ENCODE measurements at regions not wholly inside any gene's neighbourhood (a gene's known extent, or its start where the extent isn't known, plus 50 kb on each side); places are given as distances from the start of the nearest gene placed in this dataset.

GRCh38 chr1:65039508-65039907, 73.2 kb upstream of the JAK1 start:
- peaks cover 22% of the 10 kb centered on the region for H3K4me1 ChIP-seq (ENCODE audit: insufficient read depth, low read length, poor library complexity, severe bottlenecking)
- H3K36me3 ChIP-seq (ENCODE audit: insufficient read depth, low read length) = no peaks in the 10 kb centered on the region
- CTCF ChIA-PET (ENCODE audit: unreplicated experiment) = interaction anchor here (0.5 kb wide), 1 partner anchor 37 kb away, joined by 4 read pairs; no protein-coding TSS in a partner anchor
- H3K27ac ChIP-seq (ENCODE audit: low read depth, low read length, poor library complexity, severe bottlenecking) = no peak overlapping the region
- H3K9me2 ChIP-seq (ENCODE audit: insufficient read depth, low read length) = no peaks in the 10 kb centered on the region
- no peak overlapping the region for H2AFZ ChIP-seq (ENCODE audit: low read length)
- no peaks in the 10 kb centered on the region for H3K79me2 ChIP-seq (ENCODE audit: insufficient read depth, low read depth, low read length)
- no TSS peak for BruUV-seq (replicated peaks)
- H3K9me3 ChIP-seq (ENCODE audit: low read length) = no peaks in the 10 kb centered on the region
- no peak overlapping the region for H3K4me3 ChIP-seq (ENCODE audit: low read depth, low read length, poor library complexity, severe bottlenecking)
- TF ChIP-seq, protein P1, sequence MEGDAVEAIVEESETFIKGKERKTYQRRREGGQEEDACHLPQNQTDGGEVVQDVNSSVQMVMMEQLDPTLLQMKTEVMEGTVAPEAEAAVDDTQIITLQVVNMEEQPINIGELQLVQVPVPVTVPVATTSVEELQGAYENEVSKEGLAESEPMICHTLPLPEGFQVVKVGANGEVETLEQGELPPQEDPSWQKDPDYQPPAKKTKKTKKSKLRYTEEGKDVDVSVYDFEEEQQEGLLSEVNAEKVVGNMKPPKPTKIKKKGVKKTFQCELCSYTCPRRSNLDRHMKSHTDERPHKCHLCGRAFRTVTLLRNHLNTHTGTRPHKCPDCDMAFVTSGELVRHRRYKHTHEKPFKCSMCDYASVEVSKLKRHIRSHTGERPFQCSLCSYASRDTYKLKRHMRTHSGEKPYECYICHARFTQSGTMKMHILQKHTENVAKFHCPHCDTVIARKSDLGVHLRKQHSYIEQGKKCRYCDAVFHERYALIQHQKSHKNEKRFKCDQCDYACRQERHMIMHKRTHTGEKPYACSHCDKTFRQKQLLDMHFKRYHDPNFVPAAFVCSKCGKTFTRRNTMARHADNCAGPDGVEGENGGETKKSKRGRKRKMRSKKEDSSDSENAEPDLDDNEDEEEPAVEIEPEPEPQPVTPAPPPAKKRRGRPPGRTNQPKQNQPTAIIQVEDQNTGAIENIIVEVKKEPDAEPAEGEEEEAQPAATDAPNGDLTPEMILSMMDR (conservative IDR thresholded peaks at IDR 0.05; ENCODE audit: low read length) = no peak
- TF ChIP-seq EZH2phosphoT487 (IDR thresholded peaks at IDR 0.05; ENCODE audit: borderline replicate concordance, low read depth, low read length) = no peak
- POLR2A ChIA-PET = interaction anchor here (1.0 to 1.2 kb wide), 3 partner anchors 73 to 299 kb away, joined by 3 to 6 read pairs (median 4); partner anchors contain the start of gene JAK1
- DNase-seq (ENCODE audit: low spot score) = no peak
- H3K4me2 ChIP-seq (ENCODE audit: low read length) = no peak overlapping the region
- intact Hi-C loops (cut with micrococcal nuclease; ENCODE audit: unreplicated experiment) = no loop called here
- no peaks in the 10 kb centered on the region for H4K20me1 ChIP-seq (ENCODE audit: insufficient read depth, low read length)

GRCh38 chr1:65042467-65042866, 76.1 kb upstream of the JAK1 start:
- no TSS peak for BruUV-seq (replicated peaks)

GRCh38 chr1:65044411-65044810, 78.1 kb upstream of the JAK1 start:
- no peaks in the 10 kb centered on the region for H4K20me1 ChIP-seq (ENCODE audit: insufficient read depth, low read length)
- peaks cover 41% of the 10 kb centered on the region for H3K4me1 ChIP-seq (ENCODE audit: insufficient read depth, low read length, poor library complexity, severe bottlenecking)
- TF ChIP-seq EZH2phosphoT487 (IDR thresholded peaks at IDR 0.05; ENCODE audit: borderline replicate concordance, low read depth, low read length) = no peak
- TF ChIP-seq, protein P1 (conservative IDR thresholded peaks at IDR 0.05; ENCODE audit: low read length) = no peak
- H3K36me3 ChIP-seq (ENCODE audit: insufficient read depth, low read length) = no peaks in the 10 kb centered on the region
- BruUV-seq (replicated peaks) = no TSS peak
- H3K79me2 ChIP-seq (ENCODE audit: insufficient read depth, low read depth, low read length) = no peaks in the 10 kb centered on the region
- intact Hi-C loops (cut with micrococcal nuclease; ENCODE audit: unreplicated experiment) = loop anchor here (2.0 kb wide), 2 partner anchors 22 to 88 kb away; no protein-coding TSS in a partner anchor
- no peaks in the 10 kb centered on the region for H3K9me3 ChIP-seq (ENCODE audit: low read length)
- H3K4me2 ChIP-seq (ENCODE audit: low read length) = peak overlapping the region; percentile 48
- H3K4me3 ChIP-seq (ENCODE audit: low read depth, low read length, poor library complexity, severe bottlenecking) = peak overlapping the region; percentile 29
- H3K27ac ChIP-seq (ENCODE audit: low read depth, low read length, poor library complexity, severe bottlenecking) = peak overlapping the region; percentile 70
- POLR2A ChIA-PET = interaction anchor here (0.6 to 3.9 kb wide), 13 partner anchors 9 to 1216 kb away, joined by 3 to 27 read pairs (median 5); partner anchors contain the start of gene JAK1
- H3K9me2 ChIP-seq (ENCODE audit: insufficient read depth, low read length) = no peaks in the 10 kb centered on the region
- DNase-seq (ENCODE audit: low spot score) = peak; percentile 83
- H2AFZ ChIP-seq (ENCODE audit: low read length) = peak overlapping the region; percentile 60
- CTCF ChIA-PET (ENCODE audit: unreplicated experiment) = interaction anchor here (0.9 to 1.5 kb wide), 5 partner anchors 9 to 86 kb away, joined by 3 to 4 read pairs (median 3); partner anchors contain the start of gene JAK1

More at GRCh38 chr1:65042467-65042866, 76.1 kb upstream of the JAK1 start:
- no peaks in the 10 kb centered on the region for H3K9me2 ChIP-seq (ENCODE audit: insufficient read depth, low read length)
- no peak overlapping the region for H2AFZ ChIP-seq (ENCODE audit: low read length)
- no peaks in the 10 kb centered on the region for H4K20me1 ChIP-seq (ENCODE audit: insufficient read depth, low read length)
- TF ChIP-seq, protein P1 (conservative IDR thresholded peaks at IDR 0.05; ENCODE audit: low read length) = no peak
- TF ChIP-seq EZH2phosphoT487 (IDR thresholded peaks at IDR 0.05; ENCODE audit: borderline replicate concordance, low read depth, low read length) = no peak
- no peaks in the 10 kb centered on the region for H3K79me2 ChIP-seq (ENCODE audit: insufficient read depth, low read depth, low read length)
- no peak overlapping the region for H3K4me3 ChIP-seq (ENCODE audit: low read depth, low read length, poor library complexity, severe bottlenecking)
- no peaks in the 10 kb centered on the region for H3K9me3 ChIP-seq (ENCODE audit: low read length)
- peaks cover 41% of the 10 kb centered on the region for H3K4me1 ChIP-seq (ENCODE audit: insufficient read depth, low read length, poor library complexity, severe bottlenecking)
- no peak for DNase-seq (ENCODE audit: low spot score)
- no peak overlapping the region for H3K4me2 ChIP-seq (ENCODE audit: low read length)
- ChIA-PET POLR2A (no interaction called here), CTCF (ENCODE audit: unreplicated experiment) (no interaction called here)
- intact Hi-C loops (cut with micrococcal nuclease; ENCODE audit: unreplicated experiment) = no loop called here
- no peak overlapping the region for H3K27ac ChIP-seq (ENCODE audit: low read depth, low read length, poor library complexity, severe bottlenecking)
- H3K36me3 ChIP-seq (ENCODE audit: insufficient read depth, low read length) = no peaks in the 10 kb centered on the region
